ENCODE measurements at regions not wholly inside any gene's neighbourhood (a gene's known extent, or its start where the extent isn't known, plus 50 kb on each side); places are given as distances from the start of the nearest gene placed in this dataset.

- no peak overlapping the region for H3K9ac ChIP-seq (ENCODE audit: low read length)
- no peak overlapping the region for H2AFZ ChIP-seq (ENCODE audit: low read depth, low read length, poor library complexity, severe bottlenecking)
- TF ChIP-seq POLR2AphosphoS5 (IDR thresholded peaks at IDR 0.05; ENCODE audit: low read depth, low read length) (no peak), SRF (IDR thresholded peaks at IDR 0.05; ENCODE audit: low read depth) (no peak), ZBTB33 (IDR thresholded peaks at IDR 0.05; ENCODE audit: extremely low read depth, insufficient replicate concordance, low read length) (no peak), ZFX (IDR thresholded peaks at IDR 0.05) (no peak), CTCF (IDR thresholded peaks at IDR 0.05 in 2 of 3, conservative IDR thresholded peaks at IDR 0.05 in 1 of 3; ENCODE audit: borderline replicate concordance in 1 of 3, insufficient read depth in 1 of 3, low read depth in 2 of 3, low read length in 2 of 3) (no peak), CBX3 (IDR thresholded peaks at IDR 0.05; ENCODE audit: low read depth) (no peak), EGR1 (IDR thresholded peaks at IDR 0.05; ENCODE audit: low read depth) (no peak), ELF1 (IDR thresholded peaks at IDR 0.05; ENCODE audit: borderline replicate concordance, low read depth) (no peak), ATF3 (IDR thresholded peaks at IDR 0.05) (no peak), CEBPB (IDR thresholded peaks at IDR 0.05; ENCODE audit: low read depth) (no peak), EZH2phosphoT487 (IDR thresholded peaks at IDR 0.05; ENCODE audit: borderline replicate concordance) (no peak), SIN3A (IDR thresholded peaks at IDR 0.05; ENCODE audit: low read depth) (no peak), SP1 (IDR thresholded peaks at IDR 0.05; ENCODE audit: low read depth) (no peak), ZNF274 (IDR thresholded peaks at IDR 0.05; ENCODE audit: low read depth, low read length) (no peak), FOSL1 (IDR thresholded peaks at IDR 0.05; ENCODE audit: low read depth) (no peak), REST (IDR thresholded peaks at IDR 0.05; ENCODE audit: low read depth) (no peak)
- DNase-seq (ENCODE audit: low read depth, low spot score): no peak
- no peaks in the 10 kb centered on the region for H3K9me2 ChIP-seq (ENCODE audit: insufficient read depth)
- H4K20me1 ChIP-seq (ENCODE audit: insufficient read depth): no peaks in the 10 kb centered on the region
- H3K4me2 ChIP-seq (ENCODE audit: low read length): no peak overlapping the region
- intact Hi-C loops (cut with micrococcal nuclease): no loop called here
- H3K27me3 ChIP-seq (ENCODE audit: insufficient read depth, low read length): peaks cover 7% of the 10 kb centered on the region
- H3K9me3 ChIP-seq (ENCODE audit: control insufficient read depth in 1 of 2, insufficient read depth in 1 of 2, low read depth in 1 of 2, low read length in 2 of 2): no peaks in the 10 kb centered on the region
- no peak overlapping the region for H3K27ac ChIP-seq (ENCODE audit: low read depth, low read length)
- no peaks in the 10 kb centered on the region for H3K79me2 ChIP-seq (ENCODE audit: insufficient read depth, low read length)
- POLR2A ChIA-PET: no interaction called here
- RAD21 ChIA-PET (ENCODE audit: low non-redundant PET in 1 of 2, low total read pairs in 2 of 2, uncharacterized antibody in 2 of 2, unreplicated experiment in 2 of 2): no interaction called here
- H3K4me1 ChIP-seq (ENCODE audit: control insufficient read depth in 1 of 2, insufficient read depth in 2 of 2, low read length in 2 of 2): no peaks in the 10 kb centered on the region
- CTCF ChIA-PET: no interaction called here
- no peak overlapping the region for H3K4me3 ChIP-seq (replicated peaks in 1 of 2; ENCODE audit: low read depth in 1 of 2, low read length in 2 of 2)
- no peaks in the 10 kb centered on the region for H3K36me3 ChIP-seq (ENCODE audit: control insufficient read depth in 1 of 2, insufficient read depth in 2 of 2, low read length in 2 of 2)
- BruUV-seq (replicated peaks): no TSS peak
- no peak for ATAC-seq
Observed at GRCh38 chr9:89766991-89767390, 162.2 kb downstream of the GADD45G start.
